ENCODE measurements at regions not wholly inside any gene's neighbourhood (a gene's known extent, or its start where the extent isn't known, plus 50 kb on each side); places are given as distances from the start of the nearest gene placed in this dataset.
"Not testable (repeated sequence)": the region's sequence is repeated elsewhere in the genome, so short reads cannot be mapped to it uniquely, and the experiment has no call there.

DNA sequence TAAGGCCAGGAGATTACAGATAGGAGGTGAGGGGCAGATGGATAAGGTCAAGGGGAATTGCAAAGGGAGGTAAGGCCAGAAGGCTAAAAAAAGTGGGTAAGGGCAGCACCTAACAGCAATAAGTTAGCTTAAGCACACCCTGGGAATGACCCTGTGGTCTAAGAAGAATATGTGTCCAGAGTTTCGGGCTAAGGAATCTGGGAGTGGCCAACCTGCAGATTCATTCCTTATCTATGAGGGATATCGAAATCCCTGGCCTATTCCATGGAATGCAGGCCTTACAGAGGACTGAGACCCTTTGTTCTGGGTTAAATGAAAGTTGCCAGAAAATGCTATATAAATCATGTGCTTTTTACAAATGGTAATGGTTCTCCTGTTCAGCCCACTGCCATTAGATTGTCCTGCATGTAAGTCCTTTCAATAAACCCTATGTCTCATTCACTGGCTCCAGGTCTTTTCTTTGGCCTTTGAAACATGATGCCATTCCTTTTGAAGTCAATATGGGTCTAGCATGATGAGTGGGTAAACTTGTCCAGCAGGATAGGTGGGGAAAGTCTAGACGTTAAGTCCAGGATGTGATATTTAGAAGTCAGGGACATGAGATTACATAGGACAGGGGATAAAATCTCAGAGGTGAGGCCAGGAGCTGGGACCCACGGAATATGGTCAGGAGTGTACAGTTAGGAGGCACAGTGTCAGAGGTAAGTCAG, 226.2 kb downstream of the TACR3 start:
- POLR2A ChIA-PET = no interaction called here
- 27% methylated on average over 4 of the region's 4 CpGs for WGBS (ENCODE audit: missing lambda C conversion rate)
- CTCF ChIA-PET = no interaction called here
- no peak for TF ChIP-seq CHD2 (IDR thresholded peaks at IDR 0.05; ENCODE audit: low read length, partially characterized antibody)
- TF ChIP-seq, protein P1, sequence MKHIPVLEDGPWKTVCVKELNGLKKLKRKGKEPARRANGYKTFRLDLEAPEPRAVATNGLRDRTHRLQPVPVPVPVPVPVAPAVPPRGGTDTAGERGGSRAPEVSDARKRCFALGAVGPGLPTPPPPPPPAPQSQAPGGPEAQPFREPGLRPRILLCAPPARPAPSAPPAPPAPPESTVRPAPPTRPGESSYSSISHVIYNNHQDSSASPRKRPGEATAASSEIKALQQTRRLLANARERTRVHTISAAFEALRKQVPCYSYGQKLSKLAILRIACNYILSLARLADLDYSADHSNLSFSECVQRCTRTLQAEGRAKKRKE (CRISPR knock-in tag; IDR thresholded peaks at IDR 0.05; ENCODE audit: low read depth) = no peak
- TF ChIP-seq HDAC2 (IDR thresholded peaks at IDR 0.05) = no peak
- TF ChIP-seq NFE2L2 (conservative IDR thresholded peaks at IDR 0.05; ENCODE audit: low read length) = no peak
- no peak for TF ChIP-seq GATA3 (IDR thresholded peaks at IDR 0.05; ENCODE audit: borderline replicate concordance)
- no peak for ATAC-seq
- DNase-seq (ENCODE audit: low read depth in 1 of 2, low spot score in 1 of 2) = no peak
- no peak overlapping the region for H3K4me2 ChIP-seq
- no peaks in the 10 kb centered on the region for H3K4me1 ChIP-seq
- no peak overlapping the region for H3K27ac ChIP-seq
- FAIRE-seq = no peak
- H3K4me3 ChIP-seq = no peak overlapping the region
- no peaks in the 10 kb centered on the region for H3K9me3 ChIP-seq

- ATAC-seq; FAIRE-seq; H3K4me2 ChIP-seq; DNase-seq (ENCODE audit: low read depth in 1 of 2, low spot score in 1 of 2); POLR2A ChIA-PET; H3K27ac ChIP-seq; CTCF ChIA-PET; H3K9me3 ChIP-seq; H3K4me1 ChIP-seq; H3K4me3 ChIP-seq: not testable (repeated sequence)
- WGBS (ENCODE audit: missing lambda C conversion rate) = no CpG with 5 or more reads among the region's 4 CpGs
These were observed 234.5 kb downstream of the TACR3 start for GRCh38 chr4:103485296-103485695.

- CTCF ChIA-PET = no interaction called here
- Histone ChIP-seq H3K4me3 (no peak overlapping the region), H3K4me2 (no peak overlapping the region), H3K27ac (no peak overlapping the region), H3K4me1 (no peaks in the 10 kb centered on the region), H3K9me3 (no peaks in the 10 kb centered on the region)
- ATAC-seq = no peak
- no peak for TF ChIP-seq MAZ (IDR thresholded peaks at IDR 0.05; ENCODE audit: borderline replicate concordance, low read depth, low read length)
- no peak for TF ChIP-seq ZSCAN20 (CRISPR knock-in tag; IDR thresholded peaks at IDR 0.05)
- no peak for TF ChIP-seq FOSB (CRISPR knock-in tag; IDR thresholded peaks at IDR 0.05)
- no peak for TF ChIP-seq JUNB (IDR thresholded peaks at IDR 0.05)
- TF ChIP-seq, protein P2, sequence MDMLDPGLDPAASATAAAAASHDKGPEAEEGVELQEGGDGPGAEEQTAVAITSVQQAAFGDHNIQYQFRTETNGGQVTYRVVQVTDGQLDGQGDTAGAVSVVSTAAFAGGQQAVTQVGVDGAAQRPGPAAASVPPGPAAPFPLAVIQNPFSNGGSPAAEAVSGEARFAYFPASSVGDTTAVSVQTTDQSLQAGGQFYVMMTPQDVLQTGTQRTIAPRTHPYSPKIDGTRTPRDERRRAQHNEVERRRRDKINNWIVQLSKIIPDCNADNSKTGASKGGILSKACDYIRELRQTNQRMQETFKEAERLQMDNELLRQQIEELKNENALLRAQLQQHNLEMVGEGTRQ (IDR thresholded peaks at IDR 0.05) = no peak
- no peak for TF ChIP-seq REST (IDR thresholded peaks at IDR 0.05)
- TF ChIP-seq NR3C1 (IDR thresholded peaks at IDR 0.05) = no peak
- TF ChIP-seq ZFP36 (IDR thresholded peaks at IDR 0.05; ENCODE audit: borderline replicate concordance, partially characterized antibody) = no peak
- TF ChIP-seq, protein P3, sequence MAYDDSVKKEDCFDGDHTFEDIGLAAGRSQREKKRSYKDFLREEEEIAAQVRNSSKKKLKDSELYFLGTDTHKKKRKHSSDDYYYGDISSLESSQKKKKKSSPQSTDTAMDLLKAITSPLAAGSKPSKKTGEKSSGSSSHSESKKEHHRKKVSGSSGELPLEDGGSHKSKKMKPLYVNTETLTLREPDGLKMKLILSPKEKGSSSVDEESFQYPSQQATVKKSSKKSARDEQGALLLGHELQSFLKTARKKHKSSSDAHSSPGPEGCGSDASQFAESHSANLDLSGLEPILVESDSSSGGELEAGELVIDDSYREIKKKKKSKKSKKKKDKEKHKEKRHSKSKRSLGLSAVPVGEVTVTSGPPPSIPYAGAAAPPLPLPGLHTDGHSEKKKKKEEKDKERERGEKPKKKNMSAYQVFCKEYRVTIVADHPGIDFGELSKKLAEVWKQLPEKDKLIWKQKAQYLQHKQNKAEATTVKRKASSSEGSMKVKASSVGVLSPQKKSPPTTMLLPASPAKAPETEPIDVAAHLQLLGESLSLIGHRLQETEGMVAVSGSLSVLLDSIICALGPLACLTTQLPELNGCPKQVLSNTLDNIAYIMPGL (CRISPR knock-in tag; IDR thresholded peaks at IDR 0.05; ENCODE audit: borderline replicate concordance) = no peak
- no peak for TF ChIP-seq FOSL2 (IDR thresholded peaks at IDR 0.05)
- TF ChIP-seq FOSL2 (CRISPR knock-in tag; IDR thresholded peaks at IDR 0.05) = no peak
- no peak for TF ChIP-seq CEBPB (IDR thresholded peaks at IDR 0.05)
- TF ChIP-seq POLR2AphosphoS2 (conservative IDR thresholded peaks at IDR 0.05; ENCODE audit: low read length) = no peak
- no peak for TF ChIP-seq RARB (CRISPR knock-in tag; IDR thresholded peaks at IDR 0.05)
- no peak for TF ChIP-seq JUN (IDR thresholded peaks at IDR 0.05)
- no peak for TF ChIP-seq SREBF2 (IDR thresholded peaks at IDR 0.05)
- no peak for DNase-seq (ENCODE audit: low read depth in 1 of 2, low spot score in 1 of 2)
- POLR2A ChIA-PET = no interaction called here
- 0% methylated on average over 3 of the region's 3 CpGs for WGBS (ENCODE audit: missing lambda C conversion rate)
- FAIRE-seq = no peak
These were observed 235.3 kb downstream of the TACR3 start for GRCh38 chr4:103484521-103484920.
